ENCODE measurements at regions not wholly inside any gene's neighbourhood (a gene's known extent, or its start where the extent isn't known, plus 50 kb on each side); places are given as distances from the start of the nearest gene placed in this dataset.

- no peak for DNase-seq (ENCODE audit: low read depth)
- TF ChIP-seq, protein P1, sequence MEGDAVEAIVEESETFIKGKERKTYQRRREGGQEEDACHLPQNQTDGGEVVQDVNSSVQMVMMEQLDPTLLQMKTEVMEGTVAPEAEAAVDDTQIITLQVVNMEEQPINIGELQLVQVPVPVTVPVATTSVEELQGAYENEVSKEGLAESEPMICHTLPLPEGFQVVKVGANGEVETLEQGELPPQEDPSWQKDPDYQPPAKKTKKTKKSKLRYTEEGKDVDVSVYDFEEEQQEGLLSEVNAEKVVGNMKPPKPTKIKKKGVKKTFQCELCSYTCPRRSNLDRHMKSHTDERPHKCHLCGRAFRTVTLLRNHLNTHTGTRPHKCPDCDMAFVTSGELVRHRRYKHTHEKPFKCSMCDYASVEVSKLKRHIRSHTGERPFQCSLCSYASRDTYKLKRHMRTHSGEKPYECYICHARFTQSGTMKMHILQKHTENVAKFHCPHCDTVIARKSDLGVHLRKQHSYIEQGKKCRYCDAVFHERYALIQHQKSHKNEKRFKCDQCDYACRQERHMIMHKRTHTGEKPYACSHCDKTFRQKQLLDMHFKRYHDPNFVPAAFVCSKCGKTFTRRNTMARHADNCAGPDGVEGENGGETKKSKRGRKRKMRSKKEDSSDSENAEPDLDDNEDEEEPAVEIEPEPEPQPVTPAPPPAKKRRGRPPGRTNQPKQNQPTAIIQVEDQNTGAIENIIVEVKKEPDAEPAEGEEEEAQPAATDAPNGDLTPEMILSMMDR (conservative IDR thresholded peaks at IDR 0.05; ENCODE audit: low read depth, low read length): no peak
Measured at GRCh38 chr1:187641463-187641862, 812.7 kb downstream of the PLA2G4A start.

DNA sequence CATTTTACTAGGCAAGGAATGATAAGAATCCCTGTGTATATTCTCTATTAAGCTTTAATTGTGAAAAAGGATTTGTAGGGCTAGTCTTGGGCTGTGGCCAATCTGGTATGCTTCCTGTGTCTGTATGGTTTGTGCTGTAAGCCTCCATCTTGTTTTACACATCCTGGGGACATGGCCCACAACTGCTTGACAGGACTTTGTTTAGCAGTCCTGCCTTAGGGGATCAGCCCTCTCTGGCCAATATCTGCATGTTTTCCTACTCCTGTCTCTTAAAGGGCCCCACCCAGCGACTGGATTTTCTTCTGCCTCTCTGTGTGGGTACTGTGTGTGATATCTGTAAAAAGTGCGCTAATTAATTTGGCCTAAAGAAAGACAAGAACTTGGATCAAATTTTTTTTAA, 813.2 kb downstream of the PLA2G4A start:
- DNase-seq (ENCODE audit: low read depth): no peak
- H3K4me3 ChIP-seq (ENCODE audit: low read length): no peak overlapping the region
- TF ChIP-seq, protein P1 (conservative IDR thresholded peaks at IDR 0.05; ENCODE audit: low read depth, low read length): no peak

More at GRCh38 chr1:187641463-187641862, 812.7 kb downstream of the PLA2G4A start:
- H3K4me3 ChIP-seq (ENCODE audit: low read length): no peak overlapping the region

DNA sequence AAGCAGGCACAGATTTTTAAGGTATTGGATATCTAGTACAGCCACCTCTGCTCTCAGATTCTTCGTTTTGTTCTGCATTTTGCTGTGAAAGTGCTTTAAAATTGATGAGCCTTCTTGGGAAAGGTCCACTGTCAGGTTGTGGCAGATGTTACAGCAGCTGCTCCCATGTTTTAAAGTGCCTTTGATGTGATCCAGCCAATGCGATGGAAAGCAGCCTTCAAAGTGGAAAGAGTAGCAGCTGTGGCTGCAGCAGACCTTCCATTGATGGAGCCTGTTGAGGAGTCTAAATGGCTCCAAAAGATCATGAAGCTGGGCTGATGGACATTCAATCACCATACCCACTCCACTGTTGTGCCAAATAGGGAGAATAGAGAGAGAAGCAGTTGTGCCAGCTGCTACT, 816.9 kb downstream of the PLA2G4A start:
- H3K4me3 ChIP-seq (ENCODE audit: low read length): no peak overlapping the region
- DNase-seq (ENCODE audit: low read depth): no peak
- TF ChIP-seq, protein P1 (conservative IDR thresholded peaks at IDR 0.05; ENCODE audit: low read depth, low read length): no peak

GRCh38 chr1:187646536-187647107, 817.9 kb downstream of the PLA2G4A start:
- TF ChIP-seq, protein P1 (conservative IDR thresholded peaks at IDR 0.05; ENCODE audit: low read depth, low read length): no peak
- DNase-seq (ENCODE audit: low read depth): no peak
- no peak overlapping the region for H3K4me3 ChIP-seq (ENCODE audit: low read length)

DNA sequence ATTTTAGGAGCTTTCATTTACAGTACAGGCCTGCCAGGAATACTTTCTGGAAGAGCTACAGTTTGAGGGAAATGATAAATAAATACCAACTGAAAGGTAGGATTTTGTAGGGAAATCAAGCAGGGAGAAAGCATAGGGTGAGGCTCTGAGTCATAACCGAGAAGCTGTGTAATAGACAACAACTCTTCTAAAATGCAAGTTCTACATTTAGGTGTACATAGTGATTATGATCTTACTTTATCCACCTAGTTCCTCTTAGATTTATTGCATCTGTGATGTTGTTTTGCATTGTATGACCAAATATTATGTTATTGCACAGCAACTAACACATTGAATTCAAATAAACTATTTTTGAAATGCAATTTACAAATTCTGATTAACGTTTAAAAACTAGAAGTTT, 819.3 kb downstream of the PLA2G4A start:
- H3K4me3 ChIP-seq (ENCODE audit: low read length): no peak overlapping the region
- TF ChIP-seq, protein P1 (conservative IDR thresholded peaks at IDR 0.05; ENCODE audit: low read depth, low read length): no peak
- DNase-seq (ENCODE audit: low read depth): no peak

DNA sequence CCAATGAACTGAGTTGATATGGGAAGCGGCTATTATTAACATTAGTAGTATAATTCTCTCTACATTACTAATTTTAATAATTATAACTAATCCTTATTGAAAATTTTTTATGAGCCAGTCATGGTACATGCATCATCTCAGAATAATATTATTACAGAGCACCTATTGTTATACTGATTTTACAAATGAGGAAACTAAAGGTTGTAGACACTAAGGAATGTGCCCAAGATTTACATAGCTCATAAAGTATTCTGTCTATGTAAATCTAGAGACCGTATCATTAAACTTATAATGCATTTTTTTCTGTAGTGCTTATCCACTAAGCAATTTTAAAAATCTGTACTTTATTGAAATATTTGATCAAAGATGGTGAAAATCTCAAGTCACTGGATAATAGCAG, 825.9 kb downstream of the PLA2G4A start:
- H3K4me3 ChIP-seq (ENCODE audit: low read length): no peak overlapping the region
- TF ChIP-seq, protein P1 (conservative IDR thresholded peaks at IDR 0.05; ENCODE audit: low read depth, low read length): no peak
- DNase-seq (ENCODE audit: low read depth): peak; percentile 43

DNA sequence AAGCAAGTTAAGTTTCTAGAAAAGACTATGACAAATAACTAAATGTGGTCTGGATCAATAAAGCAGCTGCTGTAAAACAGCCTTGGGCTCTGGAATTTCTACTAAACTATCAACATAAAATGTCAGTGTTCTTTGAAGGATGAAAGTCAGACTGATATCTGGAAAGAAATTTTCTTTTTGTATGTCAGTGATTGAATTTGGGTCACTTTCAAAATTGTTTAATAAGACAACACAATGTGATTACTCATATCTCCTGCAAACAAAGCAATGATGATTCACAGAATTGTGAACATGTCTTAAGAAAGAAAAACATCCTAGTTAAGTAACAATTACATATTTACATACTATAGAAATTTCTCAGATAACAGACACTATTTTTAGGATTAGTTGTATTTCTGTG, 826.4 kb downstream of the PLA2G4A start:
- TF ChIP-seq, protein P1 (conservative IDR thresholded peaks at IDR 0.05; ENCODE audit: low read depth, low read length): no peak
- no peak for DNase-seq (ENCODE audit: low read depth)
- no peak overlapping the region for H3K4me3 ChIP-seq (ENCODE audit: low read length)

Data from retinal pigment epithelial cell (primary cell).